Activated CD4-positive, alpha-beta memory T cell treated with anti-CD3 and anti-CD28 coated beads, Interleukin-2, amount 10 ng/mL, durations not matched to agents 7 days and 5 days (primary cell): ENCODE measurements at regions not wholly inside any gene's neighbourhood (a gene's known extent, or its start where the extent isn't known, plus 50 kb on each side); places are given as distances from the start of the nearest gene placed in this dataset.

ENCODE experiments used
- CTCF ChIA-PET: fragments of 350-600 bp; sonication (Branson Sonifier 250); formaldehyde crosslinking; loops from one replicate; lab custom pipeline; 2021; ENCODE audit warnings: antibody characterized with exemption, inconsistent platforms; lab: Charles Lee
- POLR2A ChIA-PET: fragments of 350-600 bp; sonication (Branson Sonifier 250); formaldehyde crosslinking; loops from one replicate; lab custom pipeline; 2021; ENCODE audit warnings: antibody characterized with exemption; lab: Charles Lee
- DNase-seq: peaks from one replicate; pipeline ENCODE4 v3.0.0-alpha.2; 2020
- H3K27ac Mint-ChIP-seq: one replicate; pipeline ENCODE4 v1.8.0; 2021; ENCODE audit warnings: mild to moderate bottlenecking, mixed read lengths
- H3K27me3 Mint-ChIP-seq: one replicate; pipeline ENCODE4 v1.8.0; 2021; ENCODE audit warnings: mixed read lengths
- H3K36me3 Mint-ChIP-seq: one replicate; pipeline ENCODE4 v1.8.0; 2021; ENCODE audit warnings: low read depth, mixed read lengths
- H3K4me1 Mint-ChIP-seq: one replicate; pipeline ENCODE4 v1.8.0; 2021; ENCODE audit warnings: mixed read lengths
- H3K4me3 Mint-ChIP-seq: one replicate; pipeline ENCODE4 v1.8.0; 2021; ENCODE audit warnings: mild to moderate bottlenecking, mixed read lengths
- H3K9me3 Mint-ChIP-seq: one replicate; pipeline ENCODE4 v1.8.0; 2021; ENCODE audit warnings: mixed read lengths

DNA sequence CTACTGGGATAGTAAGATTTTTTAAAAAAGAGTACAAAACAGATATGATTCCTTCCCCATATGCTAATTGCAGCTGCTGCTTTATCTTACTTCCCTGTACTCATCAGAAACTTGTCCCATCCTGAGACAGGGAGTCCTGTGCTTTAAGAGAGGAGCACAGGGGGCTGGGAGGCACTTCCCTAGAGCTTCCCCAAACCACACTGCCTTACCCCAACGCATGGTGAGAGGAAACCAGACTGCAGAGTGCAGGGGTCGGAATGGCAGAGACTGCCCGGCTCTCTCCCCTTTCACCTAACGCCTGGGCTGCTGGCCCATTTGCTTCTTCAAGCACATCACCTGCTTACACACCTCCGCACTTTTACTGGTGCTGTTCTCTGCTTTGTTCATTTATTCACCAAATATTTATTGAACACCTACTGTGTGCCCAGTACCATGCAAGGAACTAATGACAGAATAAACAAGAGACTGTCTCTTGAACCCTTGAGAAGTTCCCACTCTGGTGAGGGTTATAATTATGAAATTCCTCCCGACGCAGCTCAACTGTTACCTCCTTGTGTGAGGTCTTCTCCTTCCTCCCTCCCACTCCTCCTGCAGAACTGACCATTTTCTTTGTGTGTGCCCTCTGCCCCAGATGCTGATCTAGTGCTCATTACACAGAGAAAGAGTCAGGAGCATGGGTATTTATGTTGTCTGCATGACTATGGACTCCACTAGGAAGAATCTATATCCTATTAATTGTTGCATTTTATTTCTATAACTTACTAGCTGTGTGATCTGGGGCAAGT, 289.7 kb downstream of the TCF7L2 start:
- Mint-ChIP-seq H3K36me3 (no peaks in the 10 kb centered on the region), H3K4me3 (no peak overlapping the region), H3K27me3 (no peaks in the 10 kb centered on the region), H3K4me1 (no peaks in the 10 kb centered on the region), H3K27ac (no peak overlapping the region), H3K9me3 (no peaks in the 10 kb centered on the region)
- DNase-seq: no peak
- CTCF ChIA-PET: no interaction called here
- POLR2A ChIA-PET: no interaction called here

DNA sequence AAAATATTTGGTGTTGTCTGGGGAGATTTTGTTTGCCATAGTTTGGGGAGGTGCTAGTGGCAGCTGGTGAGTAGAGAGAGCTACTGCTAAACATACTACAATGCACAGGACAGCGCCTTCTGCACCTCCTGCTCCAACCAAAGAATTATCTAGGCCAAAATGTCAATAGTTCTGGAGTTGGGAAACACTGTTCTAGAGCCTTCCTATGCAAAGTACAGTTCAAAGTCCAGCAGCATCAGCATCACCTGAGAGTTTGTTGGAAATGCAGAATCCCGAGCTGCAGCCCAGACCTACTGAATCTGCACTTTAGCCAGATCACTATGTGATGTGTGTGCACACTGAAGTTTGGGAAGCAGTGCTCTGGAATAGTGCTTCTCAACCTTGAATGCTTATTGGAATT, 290.7 kb downstream of the TCF7L2 start:
- Mint-ChIP-seq H3K36me3 (no peaks in the 10 kb centered on the region), H3K4me1 (no peaks in the 10 kb centered on the region), H3K9me3 (no peaks in the 10 kb centered on the region), H3K27ac (no peak overlapping the region), H3K4me3 (no peak overlapping the region), H3K27me3 (no peaks in the 10 kb centered on the region)
- ChIA-PET CTCF (no interaction called here), POLR2A (no interaction called here)
- no peak for DNase-seq

DNA sequence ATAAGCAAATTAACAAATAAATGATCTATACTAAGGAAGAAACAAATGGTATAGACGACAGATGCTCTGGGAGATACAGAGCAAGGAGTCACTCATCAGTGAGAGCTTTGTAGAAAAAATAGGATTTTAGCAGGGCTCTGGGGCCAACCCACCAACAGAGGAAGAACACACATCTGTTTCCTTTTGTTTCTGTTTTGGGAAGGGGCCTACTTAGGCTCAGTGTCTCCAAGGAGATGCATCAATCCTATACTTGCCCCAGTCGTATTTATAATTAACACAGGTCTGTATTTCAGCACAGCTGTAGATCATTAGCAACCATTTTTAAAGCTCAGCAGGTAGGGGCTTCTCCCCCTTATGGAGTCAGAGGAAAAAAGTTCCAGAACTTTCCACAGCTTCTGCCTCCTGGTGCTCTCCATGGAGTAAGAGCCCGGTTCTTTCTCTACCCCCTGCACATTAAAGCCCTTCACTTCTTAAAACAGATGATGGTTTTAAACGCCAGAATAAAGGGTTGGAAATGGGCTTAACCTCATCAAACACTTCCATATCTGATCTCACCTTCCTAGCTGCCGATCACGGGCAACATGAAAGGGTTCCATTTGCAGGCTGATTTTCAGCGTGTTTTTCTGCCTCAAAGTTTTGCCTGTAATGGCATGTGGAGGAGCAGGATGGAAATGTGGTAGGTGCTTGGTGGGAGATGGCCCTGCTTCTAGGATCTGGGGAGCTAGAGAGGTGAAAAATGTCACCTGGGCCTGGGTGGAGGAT, 291.7 kb downstream of the TCF7L2 start:
- no peaks in the 10 kb centered on the region for H3K36me3 Mint-ChIP-seq
- CTCF ChIA-PET: interaction anchor here (1.0 kb wide), 1 partner anchor 212 kb away, joined by 3 read pairs; no protein-coding TSS in a partner anchor
- no peaks in the 10 kb centered on the region for H3K4me1 Mint-ChIP-seq
- no peak overlapping the region for H3K27ac Mint-ChIP-seq
- H3K9me3 Mint-ChIP-seq: no peaks in the 10 kb centered on the region
- H3K4me3 Mint-ChIP-seq: no peak overlapping the region
- DNase-seq: no peak
- POLR2A ChIA-PET: no interaction called here
- H3K27me3 Mint-ChIP-seq: no peaks in the 10 kb centered on the region

DNA sequence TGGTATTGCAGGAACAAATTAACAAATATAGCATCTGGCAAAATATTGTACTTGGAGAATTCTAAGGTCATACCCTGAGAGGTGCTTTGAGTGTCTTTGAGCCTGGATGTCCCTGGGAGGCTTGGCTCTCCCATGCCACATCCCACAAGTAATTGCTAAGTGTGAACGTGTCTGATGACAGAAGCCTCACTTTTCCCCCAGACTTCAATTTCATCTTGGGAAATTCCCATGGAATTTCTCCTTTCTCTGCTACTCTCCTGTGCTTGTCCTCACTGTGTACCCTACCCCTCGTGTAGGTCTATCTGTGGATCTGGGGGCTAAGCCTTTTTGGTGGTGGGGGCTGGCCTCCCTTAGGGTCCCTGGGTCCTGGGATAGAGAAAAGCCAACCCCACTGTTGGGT, 293.3 kb downstream of the TCF7L2 start:
- DNase-seq: no peak
- no peaks in the 10 kb centered on the region for H3K36me3 Mint-ChIP-seq
- H3K27ac Mint-ChIP-seq: no peak overlapping the region
- H3K4me1 Mint-ChIP-seq: no peaks in the 10 kb centered on the region
- no peaks in the 10 kb centered on the region for H3K27me3 Mint-ChIP-seq
- CTCF ChIA-PET: no interaction called here
- H3K9me3 Mint-ChIP-seq: no peaks in the 10 kb centered on the region
- POLR2A ChIA-PET: no interaction called here
- H3K4me3 Mint-ChIP-seq: no peak overlapping the region

DNA sequence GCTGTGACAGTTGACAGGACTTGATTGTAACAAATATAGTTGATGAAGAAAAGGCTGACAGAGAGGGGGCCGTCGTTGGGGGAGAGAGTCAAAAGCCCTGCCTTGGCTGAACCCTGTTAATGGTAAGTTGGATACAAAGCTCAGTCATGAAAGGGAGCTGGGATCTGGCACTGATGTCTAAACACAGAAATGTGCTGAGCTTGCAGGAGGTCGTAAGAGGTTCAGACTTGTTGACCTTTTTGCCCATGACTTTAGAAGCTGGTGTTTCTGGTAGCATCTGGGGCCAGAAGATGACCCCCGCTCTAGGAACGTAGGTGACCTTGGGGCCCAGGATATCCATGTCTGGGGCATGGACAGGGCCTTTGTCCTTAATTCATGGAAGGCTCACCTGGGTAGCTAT, 294.7 kb downstream of the TCF7L2 start:
- POLR2A ChIA-PET: no interaction called here

DNA sequence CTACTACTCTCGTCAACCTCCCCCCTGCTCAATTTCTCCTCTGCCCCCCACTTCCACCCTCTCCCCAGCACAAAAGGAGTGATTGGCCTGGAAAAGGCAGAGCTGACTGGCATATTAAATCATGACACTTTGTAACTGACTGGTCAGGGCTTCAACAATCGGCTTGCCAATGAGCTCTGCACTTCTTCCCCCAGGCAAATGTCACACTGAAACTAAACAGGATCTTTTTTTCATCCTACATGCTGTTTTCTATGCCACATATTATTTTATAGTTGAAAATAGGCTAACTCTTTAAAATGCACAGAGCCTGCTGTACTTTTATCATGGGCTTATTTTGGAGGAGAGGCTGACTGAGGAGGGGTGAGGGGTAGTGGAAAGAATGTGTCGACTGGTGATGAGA, 295.2 kb downstream of the TCF7L2 start:
- CTCF ChIA-PET: no interaction called here
- Mint-ChIP-seq H3K4me3 (no peak overlapping the region), H3K27ac (no peak overlapping the region), H3K27me3 (no peaks in the 10 kb centered on the region), H3K9me3 (no peaks in the 10 kb centered on the region), H3K36me3 (no peaks in the 10 kb centered on the region), H3K4me1 (no peaks in the 10 kb centered on the region)
- POLR2A ChIA-PET: no interaction called here
- no peak for DNase-seq

More for the DNA sequence above, 294.7 kb downstream of the TCF7L2 start:
- H3K4me3 Mint-ChIP-seq: no peak overlapping the region
- no peaks in the 10 kb centered on the region for H3K27me3 Mint-ChIP-seq
- no peaks in the 10 kb centered on the region for H3K4me1 Mint-ChIP-seq
- DNase-seq: no peak
- no peaks in the 10 kb centered on the region for H3K9me3 Mint-ChIP-seq
- H3K27ac Mint-ChIP-seq: no peak overlapping the region
- CTCF ChIA-PET: no interaction called here
- H3K36me3 Mint-ChIP-seq: no peaks in the 10 kb centered on the region

DNA sequence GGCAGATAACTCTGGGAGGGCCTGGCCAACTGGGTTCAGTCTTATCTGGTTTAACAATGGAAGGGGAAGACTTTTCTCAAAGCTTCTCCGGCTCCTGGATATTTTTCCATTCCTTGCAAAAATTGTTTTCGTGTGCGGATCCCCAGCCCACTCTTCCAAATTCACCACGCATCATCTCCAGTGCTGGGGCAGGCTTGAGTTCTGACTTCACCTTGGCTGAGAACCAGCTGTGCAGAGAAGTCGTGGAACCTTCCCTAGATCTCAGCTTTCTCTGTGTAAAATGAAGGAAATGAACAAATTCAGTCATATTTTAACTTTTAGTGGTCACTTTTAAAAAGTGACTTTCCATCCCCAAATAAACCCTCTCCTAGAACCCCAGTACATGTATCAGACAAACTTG, 297.0 kb downstream of the TCF7L2 start:
- Mint-ChIP-seq H3K36me3 (no peaks in the 10 kb centered on the region), H3K4me1 (no peaks in the 10 kb centered on the region), H3K27me3 (no peaks in the 10 kb centered on the region), H3K4me3 (no peak overlapping the region), H3K27ac (no peak overlapping the region), H3K9me3 (no peaks in the 10 kb centered on the region)
- CTCF ChIA-PET: interaction anchor here (0.5 kb wide), 1 partner anchor 31 kb away, joined by 3 read pairs; no protein-coding TSS in a partner anchor
- no peak for DNase-seq
- POLR2A ChIA-PET: no interaction called here

DNA sequence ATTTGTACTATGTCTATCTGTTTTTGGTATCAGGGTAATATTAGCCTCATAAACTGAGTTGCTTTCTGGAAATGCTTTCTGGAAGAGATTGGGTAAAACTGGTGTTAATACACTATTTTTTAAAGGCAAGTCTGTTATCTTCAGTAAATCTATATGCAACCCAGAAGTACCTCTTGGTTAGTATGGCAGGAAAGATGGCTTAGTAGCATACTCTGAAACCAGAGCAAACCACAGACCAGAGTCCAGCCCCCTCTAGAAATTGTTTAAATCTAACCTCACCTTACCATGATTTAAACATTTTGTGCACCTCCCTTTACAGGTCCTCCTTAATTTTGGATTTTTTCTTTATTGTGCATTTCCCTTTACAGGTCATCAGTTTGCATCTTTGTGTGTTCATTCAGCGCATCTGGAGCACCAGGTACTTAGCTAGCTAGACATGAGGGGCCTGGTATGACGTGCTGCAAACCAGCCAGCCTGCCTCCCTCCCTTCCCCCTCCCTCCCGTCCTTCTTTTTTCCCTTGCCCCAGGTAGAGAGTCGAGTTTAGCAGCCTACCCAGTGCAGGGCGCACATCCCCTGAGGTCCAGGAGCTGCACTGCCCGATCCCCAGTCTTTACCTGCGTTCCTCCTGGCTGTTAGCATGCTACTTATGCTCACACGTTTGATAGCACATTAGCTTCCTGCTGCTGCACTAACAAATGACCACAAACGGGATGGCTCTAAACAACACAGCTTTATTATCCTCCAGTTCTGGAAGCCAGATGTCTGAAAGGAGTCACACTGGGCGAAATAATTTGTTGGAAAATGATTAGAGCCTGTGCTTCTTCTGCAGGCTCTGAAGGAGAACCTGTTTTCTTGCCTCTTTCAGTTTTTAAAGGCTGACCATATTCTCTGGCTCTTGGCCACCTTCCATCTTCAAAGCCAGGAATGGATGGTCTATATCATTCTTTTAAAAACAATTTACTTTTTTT, 299.9 kb upstream of the HABP2 start:
- no peak overlapping the region for H3K4me3 Mint-ChIP-seq
- no peaks in the 10 kb centered on the region for H3K9me3 Mint-ChIP-seq
- no peaks in the 10 kb centered on the region for H3K4me1 Mint-ChIP-seq
- H3K36me3 Mint-ChIP-seq: no peaks in the 10 kb centered on the region
- DNase-seq: no peak
- peaks cover 3% of the 10 kb centered on the region for H3K27me3 Mint-ChIP-seq
- ChIA-PET CTCF (no interaction called here), POLR2A (no interaction called here)
- H3K27ac Mint-ChIP-seq: no peak overlapping the region

DNA sequence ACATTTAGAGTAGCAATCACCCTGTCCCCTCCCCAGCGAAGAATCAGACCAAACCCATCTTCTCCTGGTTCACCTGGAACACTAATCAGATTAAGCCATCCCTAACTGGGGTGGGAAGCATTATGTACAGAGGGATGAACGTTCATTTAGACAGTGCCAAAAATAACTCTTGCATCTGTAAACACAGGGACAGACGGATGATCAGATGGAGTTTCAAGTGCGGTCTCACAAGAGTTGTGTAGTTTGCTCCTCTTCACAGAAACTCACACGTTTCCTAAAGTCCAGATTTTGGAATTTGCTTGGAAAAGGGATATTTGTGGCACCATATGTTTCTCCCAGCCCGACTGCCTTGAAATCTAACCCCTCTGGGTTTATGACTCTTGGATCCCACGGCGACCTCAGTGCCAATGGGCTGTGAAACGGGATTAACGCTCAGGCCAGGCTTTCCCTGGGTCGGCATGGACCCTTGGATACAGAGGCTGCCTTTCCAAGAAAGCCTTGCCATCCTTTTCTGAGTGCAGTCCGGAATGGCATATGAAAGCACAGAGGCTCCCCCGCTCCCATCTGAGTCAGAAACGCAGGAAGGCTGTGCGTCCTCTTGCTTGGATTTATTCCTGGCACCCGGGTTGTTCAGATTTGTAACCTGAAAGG, 293.2 kb upstream of the HABP2 start:
- H3K36me3 Mint-ChIP-seq: no peaks in the 10 kb centered on the region
- CTCF ChIA-PET: no interaction called here
- H3K27ac Mint-ChIP-seq: no peak overlapping the region

DNA sequence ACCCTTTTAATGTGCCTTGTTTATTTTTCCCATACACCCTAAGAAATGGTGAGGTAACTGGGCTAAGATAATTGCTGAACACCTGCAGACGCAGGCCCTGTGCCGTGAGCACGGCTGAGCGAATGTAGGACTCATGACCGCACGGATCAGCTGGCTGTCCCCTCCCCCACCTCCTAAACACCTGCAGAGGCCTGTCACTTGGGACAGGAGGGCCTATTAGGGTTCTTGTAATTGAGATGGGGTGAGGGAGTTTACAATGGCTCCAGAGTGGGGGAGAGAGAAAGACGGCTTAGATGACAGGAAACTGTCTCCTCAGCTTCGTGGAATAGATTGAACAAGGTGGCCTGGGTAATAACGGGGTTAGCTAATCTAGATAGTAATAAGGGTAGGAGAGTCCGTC, 291.7 kb upstream of the HABP2 start:
- CTCF ChIA-PET: no interaction called here
- Mint-ChIP-seq H3K4me1 (no peaks in the 10 kb centered on the region), H3K36me3 (no peaks in the 10 kb centered on the region), H3K9me3 (no peaks in the 10 kb centered on the region), H3K27ac (no peak overlapping the region), H3K4me3 (no peak overlapping the region), H3K27me3 (peaks cover 8% of the 10 kb centered on the region)
- POLR2A ChIA-PET: no interaction called here
- DNase-seq: no peak

More for the DNA sequence above, 293.2 kb upstream of the HABP2 start:
- H3K9me3 Mint-ChIP-seq: no peaks in the 10 kb centered on the region
- POLR2A ChIA-PET: no interaction called here
- no peak overlapping the region for H3K4me3 Mint-ChIP-seq
- H3K4me1 Mint-ChIP-seq: no peaks in the 10 kb centered on the region
- DNase-seq: no peak
- peaks cover 8% of the 10 kb centered on the region for H3K27me3 Mint-ChIP-seq

DNA sequence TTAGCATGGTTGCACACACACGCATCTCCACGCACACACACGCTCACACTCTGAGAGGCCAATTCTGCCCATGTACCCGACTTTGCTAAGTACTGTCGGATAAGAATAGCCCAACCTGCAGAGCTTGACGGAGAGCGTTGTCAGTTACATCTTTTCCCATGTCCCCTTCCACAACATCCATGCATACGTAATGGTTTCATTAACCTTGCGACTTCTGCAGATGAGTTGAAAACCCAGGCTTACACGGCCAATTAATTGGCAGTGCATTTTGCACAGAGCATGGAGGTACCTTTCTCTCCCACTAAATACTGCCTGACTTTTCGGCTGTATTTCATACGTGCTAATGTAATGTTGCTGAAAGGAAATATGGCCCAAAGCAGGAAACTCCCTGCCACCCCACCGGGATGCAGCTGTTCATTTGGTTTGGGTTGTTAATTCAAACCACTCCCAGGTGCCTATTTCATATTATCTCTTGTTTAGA, 291.2 kb upstream of the HABP2 start:
- Mint-ChIP-seq H3K27ac (no peak overlapping the region), H3K4me3 (no peak overlapping the region), H3K36me3 (no peaks in the 10 kb centered on the region), H3K4me1 (no peaks in the 10 kb centered on the region), H3K27me3 (peaks cover 8% of the 10 kb centered on the region), H3K9me3 (no peaks in the 10 kb centered on the region)
- ChIA-PET CTCF (no interaction called here), POLR2A (no interaction called here)
- no peak for DNase-seq

DNA sequence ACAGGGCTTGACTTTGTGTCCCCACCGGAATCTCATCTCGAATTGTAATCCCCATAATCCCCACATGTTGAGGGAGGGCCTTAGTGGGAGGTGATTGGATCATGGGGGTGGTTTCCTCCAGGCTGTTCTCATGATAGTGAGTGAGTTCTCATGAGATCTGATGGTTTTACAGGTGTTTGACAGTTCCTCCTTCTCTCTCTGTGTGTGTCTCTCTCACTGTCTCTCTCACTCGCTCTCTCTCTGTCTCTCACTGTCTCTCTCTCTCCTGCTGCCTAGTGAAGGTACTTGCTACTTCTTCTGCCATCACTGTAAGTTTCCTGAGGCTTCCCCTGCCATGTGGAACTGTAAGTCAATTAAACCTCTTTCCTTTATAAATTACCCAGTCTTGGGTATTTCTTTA, 289.8 kb upstream of the HABP2 start:
- POLR2A ChIA-PET: no interaction called here

More for the DNA sequence above, 289.8 kb upstream of the HABP2 start:
- H3K27me3 Mint-ChIP-seq: peaks cover 9% of the 10 kb centered on the region
- no peaks in the 10 kb centered on the region for H3K4me1 Mint-ChIP-seq
- no peaks in the 10 kb centered on the region for H3K36me3 Mint-ChIP-seq
- H3K4me3 Mint-ChIP-seq: no peak overlapping the region
- H3K9me3 Mint-ChIP-seq: no peaks in the 10 kb centered on the region
- CTCF ChIA-PET: no interaction called here
- DNase-seq: no peak
- H3K27ac Mint-ChIP-seq: no peak overlapping the region
